Kidney (tissue), 13 donors: ENCODE measurements at regions not wholly inside any gene's neighbourhood (a gene's known extent, or its start where the extent isn't known, plus 50 kb on each side); places are given as distances from the start of the nearest gene placed in this dataset.

Experiments
- DNase-seq, 5 donors: peaks; one replicate each; pipeline ENCODE4 v3.0.0-alpha.2; 2013 to 2020
- FAIRE-seq: peaks from 2 replicates; lab custom pipeline; 2012; peaks lifted over from hg19 to GRCh38; lab: Jason Lieb, UNC
- H3K27ac ChIP-seq, 2 donors: one replicate each; pipeline ENCODE4 v1.7.0; 2013; ENCODE audit warnings: low read depth in 2 of 2, low read length in 2 of 2, inconsistent platforms in 1 of 2
- H3K27me3 ChIP-seq: one replicate; pipeline ENCODE4 v1.7.1; 2013; ENCODE audit warnings: low read length, inconsistent platforms; ENCODE audit not compliant: control insufficient read depth, insufficient read depth
- H3K36me3 ChIP-seq, 3 donors: one replicate each; pipeline versions ENCODE4 v1.7.0 to v1.7.1; 2013; ENCODE audit warnings: low read length in 3 of 3, control low read depth in 1 of 3, inconsistent platforms in 1 of 3; ENCODE audit not compliant: insufficient read depth in 3 of 3, control insufficient read depth in 2 of 3
- H3K4me1 ChIP-seq, 3 donors: one replicate each; pipeline versions ENCODE4 v1.7.0 to v1.7.1; 2013; ENCODE audit warnings: low read length in 3 of 3, inconsistent platforms in 1 of 3, low read depth in 1 of 3; ENCODE audit not compliant: control insufficient read depth in 2 of 3, insufficient read depth in 2 of 3
- H3K4me3 ChIP-seq, 3 donors: one replicate each; pipeline versions ENCODE4 v1.7.0 to v1.8.1; 2013; ENCODE audit warnings: low read length in 3 of 3, control low read depth in 1 of 3, inconsistent platforms in 1 of 3
- H3K9ac ChIP-seq, 3 donors: one replicate each; pipeline versions ENCODE4 v1.7.0 to v1.7.1; 2013; ENCODE audit warnings: low read length in 3 of 3, control low read depth in 1 of 3, inconsistent platforms in 1 of 3
- H3K9me3 ChIP-seq, 3 donors: one replicate each; pipeline versions ENCODE4 v1.7.0 to v1.7.1; 2013; ENCODE audit warnings: low read length in 3 of 3, control low read depth in 1 of 3, inconsistent platforms in 1 of 3; ENCODE audit not compliant: control insufficient read depth in 2 of 3, insufficient read depth in 1 of 3
- intact Hi-C: fragments of 100-400 bp; cut with DNase I; formaldehyde crosslinking; loops from one replicate; pipeline ENCODE4 v1.11.1; 2022
- TF ChIP-seq, protein P1 (sequence below): IDR thresholded peaks from 3 replicates; pipeline ENCODE4 v1.5.1; 2012; ENCODE audit warnings: mild to moderate bottlenecking, moderate library complexity, borderline replicate concordance; ENCODE audit not compliant: insufficient read depth; ENCODE audit errors: extremely low read depth
- donor health status: control.
- donor health status: control.
- donor health status: control.
- donor health status: control.
- donor health status: control.
- donor health status: DM: yes; HTN: yes; CAD: no.
- donor health status: Normal renal cell carcinoma (clear cell type).

DNA sequence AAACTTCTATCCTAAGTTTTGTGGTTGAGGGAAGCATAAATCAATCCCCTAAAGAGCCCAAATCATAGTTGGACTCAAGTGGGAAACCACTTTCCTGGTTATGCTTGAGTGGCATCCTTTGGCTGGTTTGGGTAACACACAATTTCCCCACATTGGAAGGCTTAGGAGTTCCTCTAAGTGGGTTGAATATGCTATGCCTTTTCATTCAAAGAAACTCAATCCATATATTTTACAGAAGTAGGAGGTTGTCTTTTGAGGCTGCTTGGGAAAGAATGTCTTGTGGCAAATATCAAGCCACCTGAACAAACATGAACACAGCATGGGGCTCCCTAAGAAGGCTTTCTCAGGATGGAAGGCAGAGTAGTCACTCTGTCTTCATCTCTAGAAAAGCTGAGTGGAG, 121.1 kb downstream of the SPATA31D1 start:
- no peaks in the 10 kb centered on the region for H3K36me3 ChIP-seq
- TF ChIP-seq, protein P1, sequence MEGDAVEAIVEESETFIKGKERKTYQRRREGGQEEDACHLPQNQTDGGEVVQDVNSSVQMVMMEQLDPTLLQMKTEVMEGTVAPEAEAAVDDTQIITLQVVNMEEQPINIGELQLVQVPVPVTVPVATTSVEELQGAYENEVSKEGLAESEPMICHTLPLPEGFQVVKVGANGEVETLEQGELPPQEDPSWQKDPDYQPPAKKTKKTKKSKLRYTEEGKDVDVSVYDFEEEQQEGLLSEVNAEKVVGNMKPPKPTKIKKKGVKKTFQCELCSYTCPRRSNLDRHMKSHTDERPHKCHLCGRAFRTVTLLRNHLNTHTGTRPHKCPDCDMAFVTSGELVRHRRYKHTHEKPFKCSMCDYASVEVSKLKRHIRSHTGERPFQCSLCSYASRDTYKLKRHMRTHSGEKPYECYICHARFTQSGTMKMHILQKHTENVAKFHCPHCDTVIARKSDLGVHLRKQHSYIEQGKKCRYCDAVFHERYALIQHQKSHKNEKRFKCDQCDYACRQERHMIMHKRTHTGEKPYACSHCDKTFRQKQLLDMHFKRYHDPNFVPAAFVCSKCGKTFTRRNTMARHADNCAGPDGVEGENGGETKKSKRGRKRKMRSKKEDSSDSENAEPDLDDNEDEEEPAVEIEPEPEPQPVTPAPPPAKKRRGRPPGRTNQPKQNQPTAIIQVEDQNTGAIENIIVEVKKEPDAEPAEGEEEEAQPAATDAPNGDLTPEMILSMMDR, result no peak
- no peaks in the 10 kb centered on the region for H3K4me1 ChIP-seq
- no peaks in the 10 kb centered on the region for H3K9me3 ChIP-seq
- no peak for FAIRE-seq
- H3K27ac ChIP-seq, result no peak overlapping the region
- H3K4me3 ChIP-seq, result no peak overlapping the region
- DNase-seq, result no peak
- H3K9ac ChIP-seq, result no peak overlapping the region
- intact Hi-C loops, result no loop called here
- H3K27me3 ChIP-seq, result no peaks in the 10 kb centered on the region

DNA sequence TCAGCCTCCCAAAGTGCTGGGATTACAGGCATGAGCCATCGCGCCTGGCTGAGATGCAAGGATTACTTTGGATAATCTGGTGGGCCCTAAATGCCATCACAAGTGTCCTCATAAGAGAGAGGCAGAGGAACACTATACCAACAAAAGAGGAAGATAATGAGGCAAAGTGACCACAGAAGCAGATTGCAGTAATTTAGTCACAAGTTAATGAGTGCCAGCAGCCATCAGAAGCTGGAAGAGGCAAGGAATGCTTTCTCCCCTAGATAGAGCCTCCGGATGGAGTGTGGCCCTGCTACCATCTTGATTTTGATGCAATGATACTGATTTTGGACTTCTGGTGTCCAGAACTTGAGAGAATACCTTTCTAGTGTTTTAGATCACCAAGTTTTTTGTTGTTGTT, 122.3 kb downstream of the SPATA31D1 start:
- Histone ChIP-seq H3K4me3 (no peak overlapping the region), H3K36me3 (no peaks in the 10 kb centered on the region), H3K27ac (no peak overlapping the region), H3K4me1 (no peaks in the 10 kb centered on the region), H3K9ac (no peak overlapping the region), H3K9me3 (no peaks in the 10 kb centered on the region), H3K27me3 (no peaks in the 10 kb centered on the region)
- DNase-seq (no peak), FAIRE-seq (no peak)
- TF ChIP-seq, protein P1, result no peak
- intact Hi-C loops, result no loop called here

DNA sequence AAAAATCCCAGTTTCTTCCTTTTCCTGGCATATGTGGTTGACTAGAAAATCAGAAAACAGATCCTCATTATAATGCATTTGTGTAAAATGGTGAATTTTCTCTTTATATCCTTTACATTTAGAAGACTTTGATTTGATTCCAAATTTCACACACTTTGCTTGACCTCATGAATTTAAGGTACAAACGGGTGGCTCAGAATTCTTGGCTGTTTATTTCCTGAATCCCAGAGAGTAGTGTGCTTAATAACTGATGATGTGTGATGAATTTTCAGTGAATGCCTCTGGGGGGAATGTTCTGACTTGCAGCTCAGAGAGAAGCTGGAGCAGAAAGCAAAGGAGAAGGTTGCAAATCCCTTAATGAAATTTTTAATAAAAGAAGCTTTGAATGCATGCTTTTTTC, 126.8 kb downstream of the SPATA31D1 start:
- Histone ChIP-seq H3K9me3 (no peaks in the 10 kb centered on the region), H3K4me3 (no peak overlapping the region), H3K4me1 (no peaks in the 10 kb centered on the region), H3K9ac (no peak overlapping the region), H3K27me3 (no peaks in the 10 kb centered on the region), H3K36me3 (no peaks in the 10 kb centered on the region), H3K27ac (no peak overlapping the region)
- FAIRE-seq (no peak), DNase-seq (no peak)
- intact Hi-C loops, result no loop called here
- TF ChIP-seq, protein P1, result no peak

DNA sequence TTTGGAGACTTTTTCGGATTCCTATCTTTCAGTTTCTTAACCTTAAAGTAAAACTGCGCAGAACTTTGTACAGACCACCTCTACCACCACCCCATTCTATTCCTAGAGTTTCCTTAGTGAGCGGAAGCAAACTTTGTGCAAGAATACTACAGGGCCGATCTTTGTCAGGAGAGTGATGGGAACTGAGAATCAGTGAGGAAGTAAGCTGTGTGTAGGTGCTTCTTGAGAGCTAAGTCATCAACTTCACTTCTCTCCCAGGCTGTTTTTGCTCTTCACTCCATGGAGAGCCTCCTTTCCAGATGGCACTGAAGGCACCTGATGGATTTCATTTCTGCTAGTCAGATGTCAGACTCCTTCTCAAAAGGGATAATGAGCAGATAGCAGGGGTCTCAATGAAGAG, 127.3 kb downstream of the SPATA31D1 start:
- DNase-seq, result no peak
- H3K9ac ChIP-seq, result no peak overlapping the region
- no peak overlapping the region for H3K27ac ChIP-seq
- no peak for FAIRE-seq
- H3K4me3 ChIP-seq, result no peak overlapping the region
- H3K27me3 ChIP-seq, result no peaks in the 10 kb centered on the region
- no peaks in the 10 kb centered on the region for H3K4me1 ChIP-seq
- TF ChIP-seq, protein P1, result no peak
- intact Hi-C loops, result no loop called here
- no peaks in the 10 kb centered on the region for H3K9me3 ChIP-seq
- H3K36me3 ChIP-seq, result no peaks in the 10 kb centered on the region
